Loucy (cell line): ENCODE measurements at regions not wholly inside any gene's neighbourhood (a gene's known extent, or its start where the extent isn't known, plus 50 kb on each side); places are given as distances from the start of the nearest gene placed in this dataset.

ENCODE experiments used
- H2AFZ ChIP-seq: fragments of 200-600 bp; sonication (generic); 2 replicates; pipeline ENCODE4 v1.6.0; 2016; ENCODE audit warnings: antibody characterized with exemption, mild to moderate bottlenecking, low read length, moderate library complexity
- H3F3A ChIP-seq: fragments of 200-600 bp; 2 replicates; pipeline ENCODE4 v1.6.0; 2016; ENCODE audit warnings: antibody characterized with exemption, low read depth, mild to moderate bottlenecking
- H3K27me3 ChIP-seq: fragments of 200-600 bp; sonication (generic); 2 replicates; pipeline ENCODE4 v1.6.1; 2014; ENCODE audit warnings: low read length, mild to moderate bottlenecking; ENCODE audit not compliant: insufficient read depth, poor library complexity, severe bottlenecking
- H3K36me3 ChIP-seq: fragments of 200-600 bp; sonication (generic); 2 replicates; pipeline ENCODE4 v1.6.1; 2016; ENCODE audit warnings: low read length; ENCODE audit not compliant: insufficient read depth
- H3K4me1 ChIP-seq: fragments of 200-600 bp; sonication (generic); 2 replicates; pipeline ENCODE4 v1.5.1; 2014; ENCODE audit warnings: low read length, mild to moderate bottlenecking; ENCODE audit not compliant: insufficient read depth, poor library complexity, severe bottlenecking
- H3K4me2 ChIP-seq: fragments of 200-600 bp; sonication (generic); 2 replicates; pipeline ENCODE4 v1.6.0; 2014; ENCODE audit warnings: antibody characterized with exemption, low read length, low read depth, mild to moderate bottlenecking; ENCODE audit not compliant: poor library complexity, severe bottlenecking
- H3K4me3 ChIP-seq: fragments of 200-600 bp; sonication (generic); 2 replicates; pipeline ENCODE4 v1.5.1; 2014; ENCODE audit warnings: low read length, mild to moderate bottlenecking, mixed read lengths; ENCODE audit not compliant: poor library complexity, severe bottlenecking
- H3K79me2 ChIP-seq: fragments of 200-600 bp; sonication (generic); 2 replicates; pipeline ENCODE4 v1.6.1; 2014; ENCODE audit warnings: low read length; ENCODE audit not compliant: insufficient read depth
- H3K9ac ChIP-seq: fragments of 200-600 bp; sonication (generic); 2 replicates; pipeline ENCODE4 v1.6.0; 2014; ENCODE audit warnings: mild to moderate bottlenecking, low read depth, low read length, moderate library complexity; ENCODE audit not compliant: poor library complexity, severe bottlenecking
- H3K9me2 ChIP-seq: fragments of 200-600 bp; sonication (generic); replicated peaks from 2 replicates; pipeline ENCODE4 v1.6.1; 2016; ENCODE audit warnings: low read depth, low read length, mixed read lengths
- H3K9me3 ChIP-seq: fragments of 200-600 bp; sonication (generic); 2 replicates; pipeline ENCODE4 v1.6.1; 2014; ENCODE audit warnings: mild to moderate bottlenecking, antibody characterized with exemption, low read length, low read depth; ENCODE audit not compliant: insufficient read depth
- H4K20me1 ChIP-seq: fragments of 200-600 bp; sonication (generic); 2 replicates; pipeline ENCODE4 v1.6.0; 2014; ENCODE audit warnings: antibody characterized with exemption, low read length, mild to moderate bottlenecking; ENCODE audit not compliant: insufficient read depth, poor library complexity, severe bottlenecking
- EZH2phosphoT487 ChIP-seq: fragments of 200-600 bp; IDR thresholded peaks from 2 replicates; pipeline ENCODE4 v1.6.1; 2018; ENCODE audit warnings: antibody characterized with exemption, mild to moderate bottlenecking, moderate library complexity, borderline replicate concordance
- TF ChIP-seq, protein P1 (sequence below): fragments of 200-600 bp; sonication (generic); conservative IDR thresholded peaks from 2 replicates; pipeline ENCODE4 v1.5.1; 2014; ENCODE audit warnings: mild to moderate bottlenecking, antibody characterized with exemption, low read length

DNA sequence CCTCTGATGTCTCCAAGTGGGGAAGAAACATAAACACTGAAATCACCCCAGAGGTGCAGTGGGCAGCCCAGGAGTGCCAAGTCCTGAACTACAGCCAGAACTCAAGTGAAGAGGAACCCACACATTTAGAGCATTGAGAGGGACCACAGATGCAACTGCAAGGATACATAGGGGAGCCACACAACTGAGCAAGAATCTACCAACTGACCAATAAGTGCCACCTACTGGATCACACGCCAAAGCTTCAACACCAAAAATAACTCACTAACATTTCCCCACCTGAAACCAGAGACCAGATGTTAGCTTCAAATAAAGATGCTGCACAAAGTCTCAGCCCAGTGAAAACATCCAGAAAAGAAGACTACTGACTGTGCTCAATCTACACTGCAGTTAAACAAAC lies 276.7 kb upstream of the GRIA3 start:
- Histone ChIP-seq H4K20me1 (no peaks in the 10 kb centered on the region), H3K4me3 (no peak overlapping the region)
- TF ChIP-seq, protein P1, sequence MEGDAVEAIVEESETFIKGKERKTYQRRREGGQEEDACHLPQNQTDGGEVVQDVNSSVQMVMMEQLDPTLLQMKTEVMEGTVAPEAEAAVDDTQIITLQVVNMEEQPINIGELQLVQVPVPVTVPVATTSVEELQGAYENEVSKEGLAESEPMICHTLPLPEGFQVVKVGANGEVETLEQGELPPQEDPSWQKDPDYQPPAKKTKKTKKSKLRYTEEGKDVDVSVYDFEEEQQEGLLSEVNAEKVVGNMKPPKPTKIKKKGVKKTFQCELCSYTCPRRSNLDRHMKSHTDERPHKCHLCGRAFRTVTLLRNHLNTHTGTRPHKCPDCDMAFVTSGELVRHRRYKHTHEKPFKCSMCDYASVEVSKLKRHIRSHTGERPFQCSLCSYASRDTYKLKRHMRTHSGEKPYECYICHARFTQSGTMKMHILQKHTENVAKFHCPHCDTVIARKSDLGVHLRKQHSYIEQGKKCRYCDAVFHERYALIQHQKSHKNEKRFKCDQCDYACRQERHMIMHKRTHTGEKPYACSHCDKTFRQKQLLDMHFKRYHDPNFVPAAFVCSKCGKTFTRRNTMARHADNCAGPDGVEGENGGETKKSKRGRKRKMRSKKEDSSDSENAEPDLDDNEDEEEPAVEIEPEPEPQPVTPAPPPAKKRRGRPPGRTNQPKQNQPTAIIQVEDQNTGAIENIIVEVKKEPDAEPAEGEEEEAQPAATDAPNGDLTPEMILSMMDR, result no peak
- TF ChIP-seq EZH2phosphoT487, result no peak

DNA sequence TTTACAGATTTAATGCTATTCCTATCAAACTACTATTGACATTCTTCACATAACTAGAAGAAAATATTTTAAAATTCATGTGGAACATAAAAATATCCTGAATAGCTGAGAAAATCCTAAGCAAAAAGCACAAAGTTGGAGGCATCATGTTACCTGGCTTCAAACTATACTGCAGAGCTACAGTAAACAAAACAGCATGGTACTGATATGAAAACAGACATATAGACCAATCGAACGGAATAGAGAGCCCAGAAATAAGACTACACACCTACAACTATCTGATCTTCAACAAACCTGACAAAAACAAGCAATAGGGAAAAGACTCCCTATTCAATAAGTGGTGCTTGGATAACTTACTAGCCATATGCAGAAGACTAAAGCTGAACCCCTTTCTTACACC lies 273.4 kb upstream of the GRIA3 start:
- Histone ChIP-seq H3K4me2 (no peak overlapping the region), H3K9me3 (no peaks in the 10 kb centered on the region), H3K4me1 (no peaks in the 10 kb centered on the region), H4K20me1 (no peaks in the 10 kb centered on the region), H3K27me3 (no peaks in the 10 kb centered on the region), H3K4me3 (no peak overlapping the region), H3K79me2 (no peaks in the 10 kb centered on the region), H3K9ac (no peak overlapping the region), H2AFZ (no peak overlapping the region), H3K36me3 (no peaks in the 10 kb centered on the region), H3F3A (no peaks in the 10 kb centered on the region), H3K9me2 (no peaks in the 10 kb centered on the region)
- TF ChIP-seq, protein P1, result no peak
- no peak for TF ChIP-seq EZH2phosphoT487

More for the DNA sequence above, 276.7 kb upstream of the GRIA3 start:
- H3F3A ChIP-seq, result no peaks in the 10 kb centered on the region
- H3K9me2 ChIP-seq, result no peaks in the 10 kb centered on the region
- no peak overlapping the region for H2AFZ ChIP-seq
- no peaks in the 10 kb centered on the region for H3K27me3 ChIP-seq
- no peaks in the 10 kb centered on the region for H3K4me1 ChIP-seq
- H3K36me3 ChIP-seq, result no peaks in the 10 kb centered on the region
- H3K9ac ChIP-seq, result no peak overlapping the region
- H3K4me2 ChIP-seq, result no peak overlapping the region
- no peaks in the 10 kb centered on the region for H3K9me3 ChIP-seq
- no peaks in the 10 kb centered on the region for H3K79me2 ChIP-seq

DNA sequence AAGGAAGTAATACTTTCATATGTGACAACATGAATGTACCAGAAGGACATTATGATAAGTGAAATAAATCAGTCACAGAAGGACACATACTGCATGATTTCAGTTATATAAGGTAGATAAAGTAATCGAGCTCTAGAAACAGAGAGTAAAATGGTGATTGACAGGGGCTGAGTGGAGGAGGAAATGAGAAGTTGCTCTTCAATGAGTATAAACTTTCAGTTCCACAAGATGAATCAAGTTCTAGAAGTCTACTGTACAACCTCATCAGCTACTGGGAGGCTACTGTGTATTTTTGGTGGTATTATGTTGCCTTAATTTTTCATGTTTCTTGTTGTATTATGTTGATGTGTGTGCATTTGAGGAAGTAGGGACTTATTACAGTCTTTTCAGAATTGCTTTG lies 270.9 kb upstream of the GRIA3 start:
- H3F3A ChIP-seq, result no peaks in the 10 kb centered on the region
- H3K9me2 ChIP-seq, result no peaks in the 10 kb centered on the region
- H3K9ac ChIP-seq, result no peak overlapping the region
- no peaks in the 10 kb centered on the region for H3K9me3 ChIP-seq
- no peak for TF ChIP-seq EZH2phosphoT487
- TF ChIP-seq, protein P1, result no peak
- no peaks in the 10 kb centered on the region for H4K20me1 ChIP-seq
- H3K36me3 ChIP-seq, result no peaks in the 10 kb centered on the region
- H3K27me3 ChIP-seq, result no peaks in the 10 kb centered on the region
- H3K79me2 ChIP-seq, result no peaks in the 10 kb centered on the region
- no peak overlapping the region for H3K4me3 ChIP-seq
- no peaks in the 10 kb centered on the region for H3K4me1 ChIP-seq
- H3K4me2 ChIP-seq, result no peak overlapping the region
- no peak overlapping the region for H2AFZ ChIP-seq
